Stimulated activated CD8-positive, alpha-beta memory T cell treated with anti-CD3 and anti-CD28 coated beads, Interleukin-7, amount 100 ng/mL, for 4 hours (primary cell): ENCODE measurements at regions not wholly inside any gene's neighbourhood (a gene's known extent, or its start where the extent isn't known, plus 50 kb on each side); places are given as distances from the start of the nearest gene placed in this dataset.
A peak's percentile ranks its signal among the peaks of the same experiment; 100 is the strongest.
"Not testable (repeated sequence)": the region's sequence is repeated elsewhere in the genome, so short reads cannot be mapped to it uniquely, and the experiment has no call there.

ENCODE experiments used
- DNase-seq, 2 donors: peaks; one replicate each; pipeline ENCODE4 v3.0.0-alpha.2; 2020; ENCODE audit warnings: low read depth in 2 of 2

DNA sequence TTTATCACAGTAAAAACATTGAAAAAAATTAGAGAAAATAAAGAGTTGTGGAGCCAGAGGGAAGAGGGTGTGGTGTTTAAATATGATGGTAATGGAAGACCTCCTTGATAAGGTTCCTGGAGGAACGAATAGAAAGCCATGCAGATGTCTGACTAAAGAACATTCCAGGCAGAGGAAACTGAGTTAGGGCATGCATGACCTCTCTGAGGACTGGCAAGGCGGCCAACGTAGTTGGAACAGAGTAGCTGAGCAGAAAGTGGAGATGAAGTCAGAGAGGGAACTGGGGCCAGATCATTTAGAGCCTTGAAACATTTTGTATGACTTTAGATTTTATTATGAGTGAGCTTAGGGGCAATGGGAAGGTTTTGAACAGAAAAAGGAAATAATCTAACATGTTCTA, 377.5 kb downstream of the HLX start:
- DNase-seq, result no peak

DNA sequence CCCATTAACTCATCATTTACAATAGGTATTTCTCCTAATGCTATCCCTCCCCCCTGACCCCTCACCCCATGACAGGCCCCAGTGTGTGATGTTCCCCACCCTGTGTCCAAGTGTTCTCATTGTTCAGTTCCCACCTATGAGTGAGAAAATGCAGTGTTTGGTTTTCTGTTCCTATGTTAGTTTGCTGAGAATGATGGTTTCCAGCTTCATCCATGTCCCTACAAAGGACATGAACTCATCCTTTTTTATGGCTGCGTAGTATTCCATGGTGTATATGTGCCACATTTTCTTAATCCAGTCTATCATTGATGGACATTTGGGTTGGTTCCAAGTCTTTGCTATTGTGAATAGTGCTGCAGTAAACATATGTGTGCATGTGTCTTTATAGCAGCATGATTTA, 378.3 kb downstream of the HLX start:
- DNase-seq, result not testable (repeated sequence)

DNA sequence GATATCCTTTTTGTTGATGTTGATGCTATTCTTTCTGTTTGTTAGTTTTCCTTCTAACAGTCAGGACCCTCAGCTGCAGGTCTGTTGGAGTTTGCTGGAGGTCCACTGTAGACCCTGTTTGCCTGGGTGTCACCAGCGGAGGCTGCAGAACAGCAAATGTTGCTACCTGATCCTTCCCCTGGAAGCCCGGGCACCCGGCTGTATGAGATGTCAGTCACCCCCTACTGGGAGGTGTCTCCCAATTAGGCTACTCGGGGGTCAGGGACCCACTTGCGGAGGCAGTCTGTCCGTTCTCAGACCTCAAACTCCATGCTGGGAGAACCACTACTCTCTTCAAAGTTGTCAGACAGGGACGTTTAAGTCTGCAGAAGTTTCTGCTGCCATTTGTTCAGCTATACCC, 383.4 kb downstream of the HLX start:
- DNase-seq, result not testable (repeated sequence)

DNA sequence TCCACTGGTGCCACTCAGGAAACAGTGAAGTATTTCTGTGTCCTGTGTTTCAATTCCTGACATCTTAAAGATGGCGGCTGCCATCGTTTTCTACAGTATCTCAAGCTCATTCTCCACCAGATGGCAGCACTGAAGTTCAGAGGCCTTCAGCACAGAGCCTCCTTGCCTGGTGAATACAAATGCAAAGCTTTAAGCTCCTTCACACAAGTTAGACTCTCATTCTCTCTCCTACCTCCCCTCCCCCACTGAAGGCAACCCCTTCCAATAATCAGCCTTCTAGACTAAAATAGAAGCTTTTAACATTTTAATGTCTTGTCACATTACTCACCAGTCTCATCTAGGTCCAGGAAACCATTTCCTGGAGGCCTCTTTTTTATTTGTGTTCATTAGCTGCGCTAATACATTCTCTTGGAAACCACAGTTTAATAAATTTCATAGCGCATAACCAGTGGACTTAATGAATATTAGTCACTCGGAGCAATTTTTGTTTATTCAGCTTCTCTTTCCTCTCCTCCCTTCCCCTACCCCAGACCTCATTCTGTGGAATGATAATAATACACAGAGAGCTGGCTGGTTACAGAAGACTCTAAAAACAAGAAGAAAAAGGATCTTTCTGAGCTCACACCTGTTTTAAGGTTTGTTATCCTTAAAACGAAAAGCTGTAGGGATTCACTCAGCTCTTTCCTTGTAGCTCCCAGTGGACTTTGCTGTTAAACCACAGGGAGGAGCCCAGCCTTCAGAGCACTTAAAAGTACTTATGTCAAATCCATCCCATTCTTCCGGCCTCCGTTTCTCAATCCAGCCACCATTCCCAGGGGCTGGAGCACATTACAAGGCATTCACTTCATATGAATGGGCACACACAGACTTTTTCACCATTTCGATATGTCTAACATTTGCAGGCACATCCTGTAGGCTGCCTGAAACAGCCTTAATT, 384.9 kb downstream of the HLX start:
- DNase-seq, result peak in 1 of 2 donors; percentile 0

DNA sequence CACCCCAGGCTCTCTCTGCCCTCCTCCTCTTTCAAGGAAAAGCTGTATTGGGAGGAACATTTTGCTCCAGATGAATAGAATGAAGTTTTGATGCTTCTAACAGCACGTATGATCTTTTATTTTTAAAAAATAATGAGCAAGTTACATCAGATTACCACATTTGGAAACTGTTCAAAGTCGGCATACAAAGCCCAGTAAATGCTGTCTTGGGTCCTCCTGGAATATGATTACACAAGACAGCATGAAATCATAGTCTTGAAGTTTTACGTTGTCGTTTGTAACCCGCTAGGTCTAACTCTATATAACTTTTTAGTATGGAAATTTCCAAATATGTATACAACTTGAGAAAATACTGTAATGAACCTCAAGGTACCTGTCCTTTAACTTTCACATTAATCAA, 385.6 kb downstream of the HLX start:
- no peak for DNase-seq

DNA sequence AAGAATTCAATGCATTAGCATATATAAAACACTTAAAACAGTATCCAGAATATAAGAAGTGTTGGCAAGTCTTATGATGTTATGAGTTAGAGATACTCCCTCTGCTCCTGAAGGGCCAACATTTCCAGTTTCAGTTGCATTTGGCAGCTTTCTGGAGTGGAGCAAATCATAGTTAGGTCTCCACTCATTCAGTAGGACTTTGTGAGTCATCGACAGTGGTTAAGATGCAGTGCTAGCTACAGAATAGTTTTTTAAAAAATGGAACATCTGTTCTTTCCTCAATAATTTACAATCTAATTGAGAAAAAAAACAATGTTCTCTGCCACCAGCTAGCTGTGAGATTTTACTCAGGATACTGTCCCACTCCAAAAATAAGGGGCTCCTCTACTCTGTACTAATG, 389.1 kb downstream of the HLX start:
- no peak for DNase-seq

DNA sequence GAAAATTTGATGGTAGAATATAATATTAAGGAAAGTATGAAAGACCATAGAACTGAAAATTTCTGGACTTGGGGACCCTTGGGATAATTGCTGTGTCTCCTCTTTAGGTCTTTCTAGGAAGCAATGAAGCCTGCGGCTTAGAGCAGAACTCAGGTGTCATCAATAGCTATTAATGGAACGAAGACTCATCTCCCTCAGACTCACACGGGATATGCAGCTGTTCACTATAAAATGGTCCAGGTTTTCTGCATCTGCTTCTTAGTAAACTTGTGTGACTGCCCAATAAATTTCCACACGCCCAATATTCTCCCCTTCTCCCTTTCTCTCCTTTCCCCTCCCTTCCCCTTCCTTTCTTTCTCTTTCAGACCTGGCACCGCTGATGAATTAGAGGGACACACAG, 392.5 kb downstream of the HLX start:
- DNase-seq, result no peak

DNA sequence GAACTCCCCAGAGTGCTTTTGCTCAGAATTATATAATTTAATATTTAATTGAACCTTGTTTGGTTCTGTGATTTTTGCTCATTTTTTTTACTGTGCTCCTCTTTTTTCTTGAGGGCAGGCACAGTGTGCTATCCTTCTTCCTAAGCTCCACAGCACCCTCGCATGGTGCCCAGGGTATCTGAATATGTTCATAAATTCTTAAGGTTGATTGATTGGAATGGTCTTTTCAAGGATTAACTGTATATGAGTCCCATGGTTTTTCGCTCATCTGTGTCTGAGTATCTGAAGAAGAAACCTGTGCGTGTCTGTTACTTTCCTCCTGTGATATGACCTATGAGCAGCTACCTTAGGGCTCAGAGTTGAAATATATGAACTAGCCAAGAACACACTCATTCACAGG, 393.7 kb downstream of the HLX start:
- DNase-seq, result no peak

DNA sequence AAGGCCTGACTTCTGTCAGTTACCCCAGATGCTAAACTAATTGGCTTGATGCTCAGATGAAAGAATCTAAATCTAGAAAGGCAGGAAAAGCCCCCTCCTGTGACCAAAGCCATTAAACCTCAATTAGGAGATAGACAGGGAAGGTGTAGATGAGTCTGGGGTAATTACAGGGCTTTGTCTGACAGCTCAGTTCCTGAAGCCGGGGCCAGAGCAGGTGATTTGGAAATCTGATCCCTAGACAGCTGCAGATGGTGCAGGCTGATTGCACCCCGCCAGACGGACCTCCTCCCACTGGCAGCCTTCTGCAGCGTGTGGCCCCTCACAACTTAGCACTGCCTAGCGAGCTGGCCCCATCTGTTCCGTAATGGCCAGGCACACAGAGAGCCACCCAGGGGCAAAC, 395.1 kb downstream of the HLX start:
- DNase-seq, result no peak

DNA sequence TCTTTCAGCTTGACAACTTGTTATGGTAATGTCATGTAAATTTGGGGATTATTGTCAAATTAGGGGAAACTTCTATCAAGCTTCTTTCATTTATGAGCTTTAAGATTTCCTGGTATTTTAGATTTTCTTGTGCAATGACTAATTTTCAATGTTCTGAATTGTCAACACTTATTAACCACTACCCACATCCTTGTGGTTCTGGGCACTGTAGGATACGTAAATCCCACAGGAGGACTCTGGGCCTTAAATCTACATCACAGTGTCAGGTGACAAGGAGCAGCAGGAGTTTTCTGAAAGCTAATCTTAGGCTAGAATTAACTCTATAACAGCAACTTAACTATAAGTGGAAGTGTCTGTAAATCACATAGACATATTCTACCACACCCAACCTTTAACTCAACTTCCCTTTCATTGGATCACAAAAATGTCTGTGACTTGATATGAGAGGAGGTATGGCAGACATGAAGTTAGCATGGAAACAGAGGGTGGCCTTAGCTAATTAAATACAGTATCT, 397.7 kb downstream of the HLX start:
- DNase-seq, result no peak

DNA sequence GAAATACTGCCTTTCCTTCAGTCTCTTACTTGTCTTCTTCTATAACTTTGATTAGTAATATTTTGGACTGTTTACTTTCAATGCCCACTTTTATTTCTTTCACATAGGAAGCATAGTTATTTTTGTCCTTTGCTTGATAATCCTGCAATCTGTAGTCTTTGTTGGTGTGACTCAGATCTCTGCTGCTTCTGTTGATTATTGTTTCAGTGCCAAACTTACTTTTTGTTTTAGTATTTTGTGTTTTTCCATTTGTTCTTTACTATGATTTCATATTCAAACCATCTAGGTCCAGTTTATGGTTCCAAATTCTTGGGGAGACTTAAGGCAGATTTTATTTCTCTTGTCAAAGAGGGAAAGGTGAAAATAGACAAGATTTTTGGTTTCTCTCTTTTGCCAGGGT, 399.9 kb downstream of the HLX start:
- no peak for DNase-seq

DNA sequence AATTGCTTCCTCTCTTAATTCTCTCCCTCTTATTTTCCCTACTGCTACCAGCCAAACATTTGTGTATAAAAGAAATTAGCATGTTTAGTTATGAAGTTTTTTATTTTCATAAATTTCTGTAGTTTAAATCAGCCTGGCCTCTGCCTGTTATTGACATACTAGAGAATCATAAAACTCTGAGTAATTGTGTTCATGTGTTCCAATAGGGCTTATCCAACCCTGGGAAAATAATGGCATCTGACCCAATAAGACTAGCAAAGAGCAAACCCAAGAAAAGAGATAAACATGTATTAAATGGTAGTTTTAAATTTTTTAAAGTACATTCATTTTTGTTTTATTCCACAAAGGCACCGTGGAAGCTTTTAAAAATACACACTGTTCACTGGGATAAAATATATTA, 404.3 kb downstream of the HLX start:
- DNase-seq, result no peak

DNA sequence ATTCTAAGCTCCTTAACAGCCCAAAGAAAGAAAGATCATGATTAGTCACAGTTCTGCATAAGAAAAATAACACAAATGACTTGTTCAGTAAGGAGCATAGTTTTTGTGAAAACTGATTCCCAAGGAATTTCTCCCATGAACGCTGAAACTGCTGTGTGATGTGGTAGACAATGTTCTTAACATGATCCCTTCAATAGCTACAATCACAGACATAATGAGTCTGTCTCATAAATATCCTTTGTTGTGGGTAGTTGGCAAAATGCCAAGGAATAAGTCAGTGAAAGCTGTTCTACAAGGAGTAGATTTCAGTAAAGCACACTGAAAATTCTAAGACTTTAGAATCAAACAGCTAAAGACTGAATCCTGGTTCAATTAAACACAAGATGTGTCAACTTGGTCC, 404.8 kb downstream of the HLX start:
- no peak for DNase-seq

DNA sequence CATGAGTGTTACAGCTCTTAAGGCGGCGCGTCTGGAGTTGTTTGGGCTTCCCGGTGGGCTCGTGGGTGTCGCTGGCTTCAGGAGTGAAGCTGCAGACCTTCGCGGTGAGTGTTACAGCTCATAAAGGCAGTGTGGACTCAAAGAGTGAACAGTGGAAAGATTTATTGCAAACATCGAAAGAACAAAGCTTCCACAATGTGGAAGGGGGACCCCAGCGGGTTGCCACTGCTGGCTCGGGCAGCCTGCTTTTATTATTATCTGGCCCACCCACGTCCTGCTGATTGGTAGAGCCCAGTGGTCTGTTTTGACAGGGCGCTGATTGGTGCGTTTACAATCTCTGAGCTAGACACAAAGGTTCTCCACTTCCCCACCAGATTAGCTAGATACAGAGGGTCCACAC, 405.7 kb downstream of the HLX start:
- not testable (repeated sequence) for DNase-seq

DNA sequence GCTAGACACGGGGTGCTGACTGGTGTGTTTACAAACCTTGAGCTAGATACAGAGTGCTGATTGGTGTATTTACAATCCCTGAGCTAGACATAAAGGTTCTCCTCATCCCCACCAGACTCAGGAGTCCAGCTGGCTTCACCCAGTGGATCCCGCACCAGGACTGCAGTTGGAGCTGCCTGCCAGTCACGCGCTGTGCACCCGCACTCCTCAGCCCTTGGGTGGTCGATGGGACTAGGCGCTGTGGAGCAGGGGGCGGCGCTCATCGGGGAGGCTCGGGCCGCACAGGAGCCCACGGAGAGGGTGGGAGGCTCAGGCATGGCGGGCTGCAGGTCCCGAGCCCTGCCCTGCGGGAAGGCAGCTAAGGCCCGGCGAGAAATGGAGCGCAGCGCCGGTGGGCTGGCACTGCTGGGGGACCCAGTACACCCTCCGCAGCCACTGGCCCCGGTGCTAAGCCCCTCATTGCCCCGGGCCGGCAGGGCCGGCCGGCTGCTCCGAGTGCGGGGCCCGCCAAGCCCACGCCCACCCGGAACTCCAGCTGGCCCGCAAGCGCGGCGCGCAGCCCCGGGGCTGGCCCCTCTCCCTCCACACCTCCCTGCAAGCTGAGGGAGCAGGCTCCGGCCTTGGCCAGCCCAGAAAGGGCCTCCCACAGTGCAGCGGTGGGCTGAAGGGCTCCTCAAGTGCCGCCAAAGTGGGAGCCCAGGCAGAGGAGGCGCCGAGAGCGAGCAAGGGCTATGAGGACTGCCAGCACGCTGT, 406.4 kb downstream of the HLX start:
- DNase-seq, result not testable (repeated sequence)

DNA sequence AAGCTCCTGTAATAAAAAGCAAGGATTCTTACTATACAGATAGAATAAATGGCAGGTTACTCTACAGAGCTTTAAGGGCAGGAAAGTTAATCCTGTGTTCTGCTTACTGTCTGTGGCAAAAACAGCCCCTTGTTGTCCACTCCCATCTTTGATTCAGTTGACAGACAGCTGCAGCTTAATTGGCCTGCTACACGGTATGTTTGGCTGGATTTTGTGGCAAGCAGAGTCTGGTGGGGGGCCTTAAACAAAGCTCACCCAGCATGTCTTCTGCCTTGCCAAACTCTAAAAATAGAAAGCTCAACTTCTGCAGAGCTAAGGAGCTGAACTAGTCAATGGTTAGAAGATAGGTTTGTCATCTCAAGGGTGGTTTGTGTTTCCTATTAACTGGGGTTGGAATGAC, 407.2 kb downstream of the HLX start:
- no peak for DNase-seq

DNA sequence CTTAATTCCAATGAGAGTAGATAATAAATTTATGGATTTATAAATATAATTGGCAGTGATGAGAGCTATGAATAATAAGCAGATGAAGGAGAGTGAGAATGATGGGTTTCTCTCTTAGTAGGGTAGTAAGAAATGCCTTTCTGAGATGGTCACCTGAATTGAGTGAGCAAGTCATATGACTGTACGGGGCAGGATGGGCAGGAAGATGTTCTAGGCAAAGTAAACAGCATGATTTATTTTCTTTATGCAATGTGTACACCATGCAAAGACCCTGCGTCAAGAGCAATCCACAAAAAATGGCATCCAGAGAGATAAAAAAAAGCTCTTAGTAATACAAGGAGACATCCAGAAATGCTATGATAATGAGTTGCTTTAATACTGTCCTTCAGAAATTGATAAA, 409.9 kb downstream of the HLX start:
- no peak for DNase-seq

DNA sequence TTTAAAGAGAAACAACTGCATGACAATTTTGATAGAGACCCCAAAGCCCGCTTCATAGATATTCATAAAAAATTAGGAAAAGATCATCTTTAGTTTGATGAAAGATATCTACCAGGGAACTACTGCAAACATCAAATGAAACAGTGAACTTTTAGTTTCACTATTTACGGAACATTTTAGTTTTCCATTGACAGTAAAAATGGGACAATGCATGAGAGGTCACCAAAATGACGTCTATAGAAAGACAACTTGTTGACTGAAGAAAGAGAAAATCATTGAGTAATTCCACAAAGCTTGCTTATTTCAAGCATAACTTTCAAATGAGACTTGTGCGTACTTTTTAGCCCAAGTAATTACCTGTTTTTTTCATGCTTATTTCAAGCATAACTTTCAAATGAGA, 411.4 kb downstream of the HLX start:
- no peak for DNase-seq

DNA sequence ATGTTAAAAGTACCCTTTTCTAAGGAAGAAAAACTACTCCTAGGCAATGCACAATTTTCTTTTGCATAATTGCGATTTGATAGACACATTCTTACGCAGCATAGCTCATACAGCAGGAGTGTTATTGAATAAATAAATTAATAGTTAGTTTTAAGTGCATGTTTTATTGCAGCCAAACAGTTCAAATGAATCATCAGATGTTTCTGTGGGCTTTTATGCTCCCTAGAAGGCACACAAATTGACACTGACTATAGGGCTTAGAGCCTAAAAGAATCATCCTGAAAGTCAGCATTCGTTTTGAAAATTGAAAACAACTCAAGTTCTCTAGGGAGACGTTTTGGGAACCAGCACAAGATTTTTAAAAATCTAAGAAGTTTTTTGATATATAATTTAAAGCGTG, 411.9 kb downstream of the HLX start:
- DNase-seq, result no peak

DNA sequence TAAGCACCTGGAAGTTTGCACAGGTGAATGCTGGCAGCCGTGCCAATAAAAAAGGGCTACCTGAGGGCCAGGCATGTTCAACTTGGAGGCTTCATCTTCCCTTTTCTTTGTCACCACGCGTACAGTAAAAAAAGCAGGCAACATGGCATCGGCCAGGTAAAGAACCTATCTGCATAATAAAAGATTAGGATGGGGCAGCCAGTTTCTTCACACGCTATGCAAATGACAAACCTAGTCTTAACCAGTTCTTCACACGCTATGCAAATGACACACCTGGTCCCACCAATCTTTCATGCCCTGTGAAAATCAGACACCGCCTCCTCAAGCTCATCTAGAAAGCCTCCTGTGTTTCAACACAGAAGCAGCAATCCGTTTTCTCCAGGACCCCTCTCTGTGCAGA, 413.4 kb downstream of the HLX start:
- no peak for DNase-seq

DNA sequence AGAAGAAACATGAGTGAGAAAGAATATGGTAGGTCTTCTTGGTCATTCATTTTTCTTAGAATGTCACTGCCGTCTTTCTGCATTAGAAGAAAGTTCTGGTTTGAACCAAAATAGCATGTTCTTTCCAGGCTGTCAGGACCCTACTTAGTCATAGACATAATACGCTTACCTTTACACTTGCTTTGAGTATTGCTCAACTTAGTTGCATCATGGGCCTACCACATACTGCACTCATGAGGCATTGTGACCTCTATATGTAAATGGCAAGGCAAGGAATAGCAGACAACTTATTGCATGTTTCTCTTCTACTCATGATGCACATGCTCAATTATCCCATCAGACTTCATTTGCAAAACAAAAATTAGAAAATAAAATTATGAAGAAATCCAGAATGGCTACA, 415.0 kb downstream of the HLX start:
- DNase-seq, result no peak

DNA sequence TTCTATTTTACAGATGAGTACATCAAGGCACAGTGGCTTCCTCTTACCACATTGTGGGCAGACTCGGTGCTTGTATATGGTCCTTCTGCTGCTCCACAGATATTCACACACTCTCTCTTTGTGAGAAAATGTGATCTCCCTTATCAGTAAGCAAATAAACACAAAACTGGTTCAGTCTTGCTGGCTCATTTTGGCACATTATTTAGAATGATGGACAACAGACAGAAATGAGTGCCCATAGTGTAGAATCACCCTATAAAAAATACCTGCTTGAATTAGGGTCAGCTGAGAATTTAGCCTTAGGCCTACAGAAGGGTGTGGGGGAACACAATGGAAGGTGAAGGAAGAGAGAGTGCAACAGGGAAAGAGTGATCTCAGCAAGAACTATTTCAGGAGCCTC, 423.1 kb downstream of the HLX start:
- no peak for DNase-seq

DNA sequence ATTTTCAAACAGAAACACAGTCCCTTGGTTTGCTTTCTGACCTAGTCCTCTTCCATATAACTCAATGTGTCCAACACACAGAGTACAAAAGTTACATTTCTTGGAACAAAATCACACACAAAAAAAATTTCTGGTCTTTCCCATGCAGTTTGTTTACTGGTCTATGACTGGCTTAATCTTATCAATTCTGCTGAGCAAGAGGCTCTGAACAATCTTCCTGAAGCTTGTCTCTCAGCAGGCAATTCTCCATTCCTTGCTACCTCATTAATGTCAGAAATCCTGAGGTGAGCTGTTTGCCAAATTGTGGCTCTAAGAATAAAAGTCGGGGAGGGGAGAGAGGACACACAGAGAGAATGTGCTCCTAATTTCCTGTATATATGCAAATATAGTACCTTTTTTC, 423.6 kb downstream of the HLX start:
- DNase-seq, result no peak
